CD4-positive, CD25-positive, alpha-beta regulatory T cell (primary cell): ENCODE measurements at regions not wholly inside any gene's neighbourhood (a gene's known extent, or its start where the extent isn't known, plus 50 kb on each side); places are given as distances from the start of the nearest gene placed in this dataset.

Experiments used
- ATAC-seq, 2 donors: fragments of 150-1000 bp; cut with Tn5 transposase; one replicate each; pipeline ENCODE4 v1.10.0; 2021; ENCODE audit warnings: low read depth in 2 of 2, moderate number of reproducible peaks in 2 of 2, moderate library complexity in 1 of 2
- DNase-seq, 3 donors: peaks; one replicate each; pipeline versions ENCODE4 v3.0.0 to v3.0.0-alpha.2; 2012 to 2022; ENCODE audit warnings: mixed read lengths in 1 of 3
- H3K27ac ChIP-seq: one replicate; pipeline ENCODE4 v1.7.0; 2013; ENCODE audit warnings: mild to moderate bottlenecking, low read length; ENCODE audit not compliant: insufficient read depth, poor library complexity, severe bottlenecking
- H3K27me3 ChIP-seq: one replicate; pipeline ENCODE4 v1.7.0; 2013; ENCODE audit warnings: low read length; ENCODE audit not compliant: control insufficient read depth, insufficient read depth
- H3K36me3 ChIP-seq: one replicate; pipeline ENCODE4 v1.7.0; 2013; ENCODE audit warnings: mild to moderate bottlenecking, low read length, moderate library complexity; ENCODE audit not compliant: control insufficient read depth, insufficient read depth
- H3K4me1 ChIP-seq: 2 replicates; pipeline ENCODE4 v1.7.0; 2013; ENCODE audit warnings: mild to moderate bottlenecking, low read length; ENCODE audit not compliant: insufficient read depth, control insufficient read depth, poor library complexity, severe bottlenecking
- H3K4me3 ChIP-seq: one replicate; pipeline ENCODE4 v1.7.0; 2013; ENCODE audit warnings: low read depth, mild to moderate bottlenecking, low read length, moderate library complexity
- H3K9me3 ChIP-seq, 2 experiments: 1 replicate in 1 of 2; 2 replicates in 1 of 2; pipeline ENCODE4 v1.7.0; 2013; ENCODE audit warnings: low read length in 2 of 2, mild to moderate bottlenecking in 1 of 2, moderate library complexity in 1 of 2; ENCODE audit not compliant: control insufficient read depth in 2 of 2
- H3K27ac Mint-ChIP-seq, 3 donors: one replicate each; pipeline ENCODE4 v1.8.0; 2020 to 2022; ENCODE audit warnings: mild to moderate bottlenecking in 3 of 3, mixed read lengths in 3 of 3, moderate library complexity in 2 of 3
- H3K27me3 Mint-ChIP-seq: one replicate; pipeline ENCODE4 v1.8.0; 2022; ENCODE audit warnings: mild to moderate bottlenecking, mixed read lengths
- H3K36me3 Mint-ChIP-seq: one replicate; pipeline ENCODE4 v1.8.0; 2020; ENCODE audit warnings: mixed read lengths
- H3K4me1 Mint-ChIP-seq, 4 donors: one replicate each; pipeline ENCODE4 v1.8.0; 2020 to 2022; ENCODE audit warnings: mixed read lengths in 4 of 4, mild to moderate bottlenecking in 1 of 4
- H3K4me3 Mint-ChIP-seq, 4 donors: one replicate each; pipeline ENCODE4 v1.8.0; 2020 to 2022; ENCODE audit warnings: mild to moderate bottlenecking in 4 of 4, mixed read lengths in 4 of 4, moderate library complexity in 3 of 4
- H3K9me3 Mint-ChIP-seq, 7 donors: one replicate each; pipeline ENCODE4 v1.8.0; 2020 to 2022; ENCODE audit warnings: mixed read lengths in 7 of 7, mild to moderate bottlenecking in 3 of 7, moderate library complexity in 2 of 7

GRCh38 chr15:87099916-87100315, 1020.2 kb downstream of the AGBL1 start:
- H3K4me3 Mint-ChIP-seq = no peak overlapping the region
- H3K27ac Mint-ChIP-seq = no peak overlapping the region

GRCh38 chr15:87089551-87089950, 1009.9 kb downstream of the AGBL1 start:
- no peak overlapping the region for H3K4me3 Mint-ChIP-seq
- Histone ChIP-seq H3K27ac (no peak overlapping the region), H3K36me3 (no peaks in the 10 kb centered on the region), H3K27me3 (no peaks in the 10 kb centered on the region), H3K4me1 (no peaks in the 10 kb centered on the region), H3K9me3 (no peaks in the 10 kb centered on the region), H3K4me3 (no peak overlapping the region)
- peaks cover 0 to 5% (median 0%) of the 10 kb centered on the region in 7 donors for H3K9me3 Mint-ChIP-seq
- DNase-seq (no peak), ATAC-seq (no peak)
- no peaks in the 10 kb centered on the region for H3K27me3 Mint-ChIP-seq
- H3K4me1 Mint-ChIP-seq = no peaks in the 10 kb centered on the region
- no peaks in the 10 kb centered on the region for H3K36me3 Mint-ChIP-seq
- no peak overlapping the region for H3K27ac Mint-ChIP-seq

More at GRCh38 chr15:87099916-87100315, 1020.2 kb downstream of the AGBL1 start:
- ATAC-seq (no peak), DNase-seq (no peak)
- Histone ChIP-seq H3K9me3 (peaks cover 3 to 7% of the 10 kb centered on the region in 2 experiments), H3K27ac (no peak overlapping the region), H3K4me1 (no peaks in the 10 kb centered on the region), H3K36me3 (no peaks in the 10 kb centered on the region), H3K27me3 (no peaks in the 10 kb centered on the region), H3K4me3 (no peak overlapping the region)
- peaks cover 0 to 22% (median 3%) of the 10 kb centered on the region in 7 donors for H3K9me3 Mint-ChIP-seq
- H3K36me3 Mint-ChIP-seq = no peaks in the 10 kb centered on the region
- no peaks in the 10 kb centered on the region for H3K27me3 Mint-ChIP-seq
- H3K4me1 Mint-ChIP-seq = no peaks in the 10 kb centered on the region

- Mint-ChIP-seq H3K4me3 (no peak overlapping the region), H3K9me3 (peaks cover 0 to 8% (median 0%) of the 10 kb centered on the region in 7 donors)
These were observed 1003.5 kb downstream of the AGBL1 start for GRCh38 chr15:87083201-87083600.

GRCh38 chr15:87082581-87082980, 1002.9 kb downstream of the AGBL1 start:
- no peak overlapping the region for H3K4me3 ChIP-seq
- H3K9me3 Mint-ChIP-seq = peaks cover 0 to 8% (median 3%) of the 10 kb centered on the region in 7 donors
- no peaks in the 10 kb centered on the region for H3K36me3 Mint-ChIP-seq
- H3K27me3 ChIP-seq = no peaks in the 10 kb centered on the region
- no peaks in the 10 kb centered on the region for H3K4me1 Mint-ChIP-seq
- no peaks in the 10 kb centered on the region for H3K27me3 Mint-ChIP-seq
- ATAC-seq (no peak), DNase-seq (no peak)
- H3K4me1 ChIP-seq = no peaks in the 10 kb centered on the region
- H3K36me3 ChIP-seq = no peaks in the 10 kb centered on the region
- H3K27ac ChIP-seq = no peak overlapping the region
- H3K4me3 Mint-ChIP-seq = no peak overlapping the region
- H3K9me3 ChIP-seq = no peaks in the 10 kb centered on the region
- no peak overlapping the region for H3K27ac Mint-ChIP-seq

More at GRCh38 chr15:87083201-87083600, 1003.5 kb downstream of the AGBL1 start:
- no peaks in the 10 kb centered on the region for H3K36me3 ChIP-seq
- no peaks in the 10 kb centered on the region for H3K9me3 ChIP-seq
- H3K4me3 ChIP-seq = no peak overlapping the region
- H3K27ac ChIP-seq = no peak overlapping the region
- DNase-seq (no peak), ATAC-seq (no peak)
- no peaks in the 10 kb centered on the region for H3K4me1 ChIP-seq
- H3K27me3 ChIP-seq = no peaks in the 10 kb centered on the region
- no peaks in the 10 kb centered on the region for H3K36me3 Mint-ChIP-seq
- no peak overlapping the region for H3K27ac Mint-ChIP-seq
- H3K4me1 Mint-ChIP-seq = no peaks in the 10 kb centered on the region
- H3K27me3 Mint-ChIP-seq = no peaks in the 10 kb centered on the region

GRCh38 chr15:87080547-87080946, 1000.9 kb downstream of the AGBL1 start:
- no peaks in the 10 kb centered on the region for H3K27me3 ChIP-seq
- H3K9me3 ChIP-seq = no peaks in the 10 kb centered on the region
- no peaks in the 10 kb centered on the region for H3K36me3 ChIP-seq
- no peak overlapping the region for H3K4me3 ChIP-seq
- Mint-ChIP-seq H3K27me3 (no peaks in the 10 kb centered on the region), H3K4me1 (no peaks in the 10 kb centered on the region), H3K27ac (no peak overlapping the region), H3K4me3 (no peak overlapping the region), H3K36me3 (no peaks in the 10 kb centered on the region), H3K9me3 (peaks cover 0 to 8% (median 4%) of the 10 kb centered on the region in 7 donors)
- DNase-seq = no peak
- H3K27ac ChIP-seq = no peak overlapping the region
- no peak for ATAC-seq
- no peaks in the 10 kb centered on the region for H3K4me1 ChIP-seq
